ENCODE measurements at regions not wholly inside any gene's neighbourhood (a gene's known extent, or its start where the extent isn't known, plus 50 kb on each side); places are given as distances from the start of the nearest gene placed in this dataset.

GRCh38 chr5:2191972-2192371 is 309.2 kb upstream of the IRX4 start:
- H3K27me3 ChIP-seq (replicated peaks in 2 of 5; ENCODE audit: control insufficient read depth in 4 of 5, insufficient read depth in 5 of 5, low read length in 4 of 5), result peaks cover 0 to 1% (median 0%) of the 10 kb centered on the region in 5 experiments
- no peak overlapping the region for H3K27ac ChIP-seq (ENCODE audit: insufficient read depth in 1 of 2, low read depth in 1 of 2, low read length in 2 of 2, poor library complexity in 1 of 2, severe bottlenecking in 2 of 2)
- no peaks in the 10 kb centered on the region for H3K4me1 ChIP-seq (ENCODE audit: control extremely low read depth in 1 of 4, control insufficient read depth in 4 of 4, insufficient read depth in 4 of 4, low read length in 3 of 4)
- H3K36me3 ChIP-seq (ENCODE audit: control insufficient read depth in 4 of 4, insufficient read depth in 4 of 4, low read length in 3 of 4), result no peaks in the 10 kb centered on the region
- no peak overlapping the region for H3K4me3 ChIP-seq (ENCODE audit: control insufficient read depth in 1 of 7, extremely low read depth in 1 of 7, insufficient read depth in 4 of 7, low read depth in 2 of 7, low read length in 6 of 7)
- ChIA-PET POLR2A (no interaction called here), CTCF (no interaction called here)
- DNase-seq, result no peak
- 96% methylated on average over 6 of the region's 6 CpGs for WGBS (ENCODE audit: insufficient coverage)
- peaks cover 0 to 2% (median 0%) of the 10 kb centered on the region in 5 experiments for H3K9me3 ChIP-seq (ENCODE audit: control extremely low read depth in 1 of 5, control insufficient read depth in 4 of 5, insufficient read depth in 2 of 5, low read depth in 1 of 5, low read length in 4 of 5)

GRCh38 chr5:2190549-2190948 is 307.8 kb upstream of the IRX4 start:
- Histone ChIP-seq H3K27me3 (replicated peaks in 2 of 5; ENCODE audit: control insufficient read depth in 4 of 5, insufficient read depth in 5 of 5, low read length in 4 of 5) (peaks cover 0 to 1% (median 0%) of the 10 kb centered on the region in 5 experiments), H3K27ac (ENCODE audit: insufficient read depth in 1 of 2, low read depth in 1 of 2, low read length in 2 of 2, poor library complexity in 1 of 2, severe bottlenecking in 2 of 2) (no peak overlapping the region), H3K4me1 (ENCODE audit: control extremely low read depth in 1 of 4, control insufficient read depth in 4 of 4, insufficient read depth in 4 of 4, low read length in 3 of 4) (no peaks in the 10 kb centered on the region), H3K4me3 (ENCODE audit: control insufficient read depth in 1 of 7, extremely low read depth in 1 of 7, insufficient read depth in 4 of 7, low read depth in 2 of 7, low read length in 6 of 7) (no peak overlapping the region), H3K9me3 (ENCODE audit: control extremely low read depth in 1 of 5, control insufficient read depth in 4 of 5, insufficient read depth in 2 of 5, low read depth in 1 of 5, low read length in 4 of 5) (peaks cover 0 to 2% (median 0%) of the 10 kb centered on the region in 5 experiments), H3K36me3 (ENCODE audit: control insufficient read depth in 4 of 4, insufficient read depth in 4 of 4, low read length in 3 of 4) (no peaks in the 10 kb centered on the region)
- CTCF ChIA-PET, result no interaction called here
- POLR2A ChIA-PET, result no interaction called here
- no peak for DNase-seq
- 72% methylated on average over 8 of the region's 9 CpGs for WGBS (ENCODE audit: insufficient coverage)

GRCh38 chr5:2188661-2189060 is 305.9 kb upstream of the IRX4 start:
- ChIA-PET POLR2A (no interaction called here), CTCF (no interaction called here)
- no peaks in the 10 kb centered on the region for H3K4me1 ChIP-seq (ENCODE audit: control extremely low read depth in 1 of 4, control insufficient read depth in 4 of 4, insufficient read depth in 4 of 4, low read length in 3 of 4)
- 95% methylated on average over 3 of the region's 4 CpGs for WGBS (ENCODE audit: insufficient coverage)
- H3K36me3 ChIP-seq (ENCODE audit: control insufficient read depth in 4 of 4, insufficient read depth in 4 of 4, low read length in 3 of 4), result no peaks in the 10 kb centered on the region
- H3K27ac ChIP-seq (ENCODE audit: insufficient read depth in 1 of 2, low read depth in 1 of 2, low read length in 2 of 2, poor library complexity in 1 of 2, severe bottlenecking in 2 of 2), result no peak overlapping the region
- H3K27me3 ChIP-seq (replicated peaks in 2 of 5; ENCODE audit: control insufficient read depth in 4 of 5, insufficient read depth in 5 of 5, low read length in 4 of 5), result peaks cover 0 to 4% (median 0%) of the 10 kb centered on the region in 5 experiments
- no peak for DNase-seq
- H3K4me3 ChIP-seq (ENCODE audit: control insufficient read depth in 1 of 7, extremely low read depth in 1 of 7, insufficient read depth in 4 of 7, low read depth in 2 of 7, low read length in 6 of 7), result no peak overlapping the region
- no peaks in the 10 kb centered on the region for H3K9me3 ChIP-seq (ENCODE audit: control extremely low read depth in 1 of 5, control insufficient read depth in 4 of 5, insufficient read depth in 2 of 5, low read depth in 1 of 5, low read length in 4 of 5)

- ChIA-PET POLR2A (no interaction called here), CTCF (no interaction called here)
- no peaks in the 10 kb centered on the region for H3K9me3 ChIP-seq (ENCODE audit: control extremely low read depth in 1 of 5, control insufficient read depth in 4 of 5, insufficient read depth in 2 of 5, low read depth in 1 of 5, low read length in 4 of 5)
Measured at GRCh38 chr5:2188137-2188536, 305.4 kb upstream of the IRX4 start.

GRCh38 chr5:2187687-2188086 is 305.0 kb upstream of the IRX4 start:
- Histone ChIP-seq H3K27ac (ENCODE audit: insufficient read depth in 1 of 2, low read depth in 1 of 2, low read length in 2 of 2, poor library complexity in 1 of 2, severe bottlenecking in 2 of 2) (no peak overlapping the region), H3K4me3 (ENCODE audit: control insufficient read depth in 1 of 7, extremely low read depth in 1 of 7, insufficient read depth in 4 of 7, low read depth in 2 of 7, low read length in 6 of 7) (no peak overlapping the region), H3K27me3 (replicated peaks in 2 of 5; ENCODE audit: control insufficient read depth in 4 of 5, insufficient read depth in 5 of 5, low read length in 4 of 5) (peaks cover 0 to 7% (median 0%) of the 10 kb centered on the region in 5 experiments), H3K36me3 (ENCODE audit: control insufficient read depth in 4 of 4, insufficient read depth in 4 of 4, low read length in 3 of 4) (no peaks in the 10 kb centered on the region), H3K9me3 (ENCODE audit: control extremely low read depth in 1 of 5, control insufficient read depth in 4 of 5, insufficient read depth in 2 of 5, low read depth in 1 of 5, low read length in 4 of 5) (no peaks in the 10 kb centered on the region), H3K4me1 (ENCODE audit: control extremely low read depth in 1 of 4, control insufficient read depth in 4 of 4, insufficient read depth in 4 of 4, low read length in 3 of 4) (no peaks in the 10 kb centered on the region)
- CTCF ChIA-PET, result no interaction called here
- DNase-seq, result no peak
- WGBS (ENCODE audit: insufficient coverage), result 97% methylated on average over 10 of the region's 10 CpGs
- POLR2A ChIA-PET, result no interaction called here

More at GRCh38 chr5:2188137-2188536, 305.4 kb upstream of the IRX4 start:
- Histone ChIP-seq H3K4me3 (ENCODE audit: control insufficient read depth in 1 of 7, extremely low read depth in 1 of 7, insufficient read depth in 4 of 7, low read depth in 2 of 7, low read length in 6 of 7) (no peak overlapping the region), H3K27me3 (replicated peaks in 2 of 5; ENCODE audit: control insufficient read depth in 4 of 5, insufficient read depth in 5 of 5, low read length in 4 of 5) (peaks cover 0 to 6% (median 0%) of the 10 kb centered on the region in 5 experiments), H3K27ac (ENCODE audit: insufficient read depth in 1 of 2, low read depth in 1 of 2, low read length in 2 of 2, poor library complexity in 1 of 2, severe bottlenecking in 2 of 2) (no peak overlapping the region), H3K4me1 (ENCODE audit: control extremely low read depth in 1 of 4, control insufficient read depth in 4 of 4, insufficient read depth in 4 of 4, low read length in 3 of 4) (no peaks in the 10 kb centered on the region), H3K36me3 (ENCODE audit: control insufficient read depth in 4 of 4, insufficient read depth in 4 of 4, low read length in 3 of 4) (no peaks in the 10 kb centered on the region)
- 93% methylated on average over 3 of the region's 7 CpGs for WGBS (ENCODE audit: insufficient coverage)
- no peak for DNase-seq

- no peak for DNase-seq
- POLR2A ChIA-PET, result no interaction called here
- no peaks in the 10 kb centered on the region for H3K4me1 ChIP-seq (ENCODE audit: control extremely low read depth in 1 of 4, control insufficient read depth in 4 of 4, insufficient read depth in 4 of 4, low read length in 3 of 4)
- no peak overlapping the region for H3K4me3 ChIP-seq (ENCODE audit: control insufficient read depth in 1 of 7, extremely low read depth in 1 of 7, insufficient read depth in 4 of 7, low read depth in 2 of 7, low read length in 6 of 7)
- peaks cover 0 to 7% (median 0%) of the 10 kb centered on the region in 5 experiments for H3K27me3 ChIP-seq (replicated peaks in 2 of 5; ENCODE audit: control insufficient read depth in 4 of 5, insufficient read depth in 5 of 5, low read length in 4 of 5)
- no peaks in the 10 kb centered on the region for H3K36me3 ChIP-seq (ENCODE audit: control insufficient read depth in 4 of 4, insufficient read depth in 4 of 4, low read length in 3 of 4)
- 97% methylated on average over 11 of the region's 11 CpGs for WGBS (ENCODE audit: insufficient coverage)
- CTCF ChIA-PET, result no interaction called here
- H3K27ac ChIP-seq (ENCODE audit: insufficient read depth in 1 of 2, low read depth in 1 of 2, low read length in 2 of 2, poor library complexity in 1 of 2, severe bottlenecking in 2 of 2), result no peak overlapping the region
- no peaks in the 10 kb centered on the region for H3K9me3 ChIP-seq (ENCODE audit: control extremely low read depth in 1 of 5, control insufficient read depth in 4 of 5, insufficient read depth in 2 of 5, low read depth in 1 of 5, low read length in 4 of 5)
Measured at GRCh38 chr5:2187156-2187555, 304.4 kb upstream of the IRX4 start.

GRCh38 chr5:2186472-2187015 is 303.8 kb upstream of the IRX4 start:
- no peak for DNase-seq
- Histone ChIP-seq H3K27ac (ENCODE audit: insufficient read depth in 1 of 2, low read depth in 1 of 2, low read length in 2 of 2, poor library complexity in 1 of 2, severe bottlenecking in 2 of 2) (no peak overlapping the region), H3K36me3 (ENCODE audit: control insufficient read depth in 4 of 4, insufficient read depth in 4 of 4, low read length in 3 of 4) (no peaks in the 10 kb centered on the region), H3K4me3 (ENCODE audit: control insufficient read depth in 1 of 7, extremely low read depth in 1 of 7, insufficient read depth in 4 of 7, low read depth in 2 of 7, low read length in 6 of 7) (no peak overlapping the region), H3K27me3 (replicated peaks in 2 of 5; ENCODE audit: control insufficient read depth in 4 of 5, insufficient read depth in 5 of 5, low read length in 4 of 5) (peaks cover 0 to 7% (median 2%) of the 10 kb centered on the region in 5 experiments), H3K9me3 (ENCODE audit: control extremely low read depth in 1 of 5, control insufficient read depth in 4 of 5, insufficient read depth in 2 of 5, low read depth in 1 of 5, low read length in 4 of 5) (no peaks in the 10 kb centered on the region), H3K4me1 (ENCODE audit: control extremely low read depth in 1 of 4, control insufficient read depth in 4 of 4, insufficient read depth in 4 of 4, low read length in 3 of 4) (no peaks in the 10 kb centered on the region)
- ChIA-PET CTCF (no interaction called here), POLR2A (no interaction called here)
- 88% methylated on average over 21 of the region's 23 CpGs for WGBS (ENCODE audit: insufficient coverage)
